HG03469 (cell line): ENCODE measurements at regions not wholly inside any gene's neighbourhood (a gene's known extent, or its start where the extent isn't known, plus 50 kb on each side); places are given as distances from the start of the nearest gene placed in this dataset.

Experiments used
- ATAC-seq: cut with Tn5 transposase; IDR thresholded peaks from one replicate; pipeline ENCODE4 v1.9.1; 2021; ENCODE audit warnings: mild to moderate bottlenecking, moderate library complexity, moderate number of reproducible peaks; ENCODE audit not compliant: unreplicated experiment

GRCh38 chr1:106603616-106604015 lies 452.9 kb upstream of the PRMT6 start:
- ATAC-seq: no peak

GRCh38 chr1:106608841-106609240 lies 447.6 kb upstream of the PRMT6 start:
- no peak for ATAC-seq

- ATAC-seq: no peak
Measured at GRCh38 chr1:106613068-106613467, 443.4 kb upstream of the PRMT6 start.

- ATAC-seq: no peak
Measured at GRCh38 chr1:106613861-106614260, 442.6 kb upstream of the PRMT6 start.

- ATAC-seq: no peak
Measured at GRCh38 chr1:106615473-106615872, 441.0 kb upstream of the PRMT6 start.

- ATAC-seq: no peak
Measured at GRCh38 chr1:106619080-106619826, 437.2 kb upstream of the PRMT6 start.

- ATAC-seq: no peak
Measured at GRCh38 chr1:106619827-106620134, 436.7 kb upstream of the PRMT6 start.

- no peak for ATAC-seq
Measured at GRCh38 chr1:106620521-106620954, 435.9 kb upstream of the PRMT6 start.

- no peak for ATAC-seq
Measured at GRCh38 chr1:106621853-106622252, 434.6 kb upstream of the PRMT6 start.

- no peak for ATAC-seq
Measured at GRCh38 chr1:106637566-106637965, 418.9 kb upstream of the PRMT6 start.

GRCh38 chr1:106646261-106646784 lies 410.2 kb upstream of the PRMT6 start:
- no peak for ATAC-seq

- no peak for ATAC-seq
Measured at GRCh38 chr1:106646816-106647215, 409.7 kb upstream of the PRMT6 start.

- ATAC-seq: peak; percentile 81
Measured at GRCh38 chr1:106651028-106651762, 405.3 kb upstream of the PRMT6 start.

- ATAC-seq: no peak
Measured at GRCh38 chr1:106659490-106660244, 396.8 kb upstream of the PRMT6 start.

- ATAC-seq: no peak
Measured at GRCh38 chr1:106675558-106675957, 380.9 kb upstream of the PRMT6 start.

GRCh38 chr1:106676021-106676420 lies 380.5 kb upstream of the PRMT6 start:
- no peak for ATAC-seq

- no peak for ATAC-seq
Measured at GRCh38 chr1:106677181-106677580, 379.3 kb upstream of the PRMT6 start.

- ATAC-seq: no peak
Measured at GRCh38 chr1:106677721-106678120, 378.8 kb upstream of the PRMT6 start.

GRCh38 chr1:106678279-106679050 lies 378.0 kb upstream of the PRMT6 start:
- ATAC-seq: no peak

GRCh38 chr1:106680216-106680615 lies 376.3 kb upstream of the PRMT6 start:
- ATAC-seq: no peak
